GM12873 (cell line): ENCODE measurements at regions not wholly inside any gene's neighbourhood (a gene's known extent, or its start where the extent isn't known, plus 50 kb on each side); places are given as distances from the start of the nearest gene placed in this dataset.

ENCODE experiments used
- CTCF ChIP-seq: IDR thresholded peaks from 2 replicates; pipeline ENCODE4 v1.5.1; 2012; ENCODE audit warnings: low read depth, mild to moderate bottlenecking, moderate library complexity, low read length, control low read depth; ENCODE audit not compliant: insufficient read depth; ENCODE audit errors: missing control alignments

- no peak for TF ChIP-seq CTCF
Observed at GRCh38 chr5:124936626-124936933, 190.1 kb upstream of the ZNF608 start.

DNA sequence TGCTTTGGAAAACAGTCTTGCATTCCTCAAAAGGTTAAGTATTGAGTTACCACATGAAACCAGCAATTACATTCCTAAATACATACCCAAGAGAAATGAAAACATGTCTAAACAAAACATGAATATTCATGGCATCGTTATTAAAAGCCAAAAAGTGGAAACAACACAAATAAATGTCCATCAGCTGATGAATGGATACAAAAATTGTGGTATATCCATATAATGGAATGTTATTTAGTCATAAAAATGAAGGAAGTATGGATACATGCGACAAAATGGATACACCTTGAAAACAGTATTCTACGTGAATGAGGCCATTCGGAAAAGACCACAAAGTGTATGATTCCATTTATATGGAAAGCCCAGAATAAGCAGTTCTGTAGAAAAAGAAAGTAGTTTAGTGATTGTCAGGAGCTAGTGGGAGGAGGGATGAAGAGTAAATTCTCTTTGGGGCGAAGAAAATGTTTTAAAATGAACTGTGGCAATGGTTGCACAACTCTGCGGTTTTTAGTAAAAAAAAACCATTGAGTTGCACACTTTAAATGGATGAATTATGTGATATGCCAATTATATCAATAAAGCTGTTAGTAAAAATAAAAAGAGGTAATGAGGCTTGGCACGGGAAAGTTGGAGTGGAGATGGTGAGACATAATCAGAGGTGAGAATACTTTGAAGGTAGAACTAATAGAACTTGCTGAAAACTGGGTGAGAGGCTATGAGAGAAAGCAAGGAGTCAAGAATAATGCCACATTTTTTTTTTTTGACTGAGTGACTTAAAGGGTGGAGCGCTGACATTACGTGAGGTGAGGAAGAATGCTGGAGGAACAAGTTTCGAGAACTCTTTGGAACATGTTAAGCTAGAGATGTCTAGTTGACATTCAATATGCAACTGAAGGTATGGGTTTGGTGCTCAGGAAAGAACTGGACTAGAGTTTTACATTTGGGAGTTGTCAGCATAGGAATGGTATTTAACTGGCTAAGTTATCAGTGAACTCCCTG lies 194.9 kb upstream of the ZNF608 start:
- no peak for TF ChIP-seq CTCF

DNA sequence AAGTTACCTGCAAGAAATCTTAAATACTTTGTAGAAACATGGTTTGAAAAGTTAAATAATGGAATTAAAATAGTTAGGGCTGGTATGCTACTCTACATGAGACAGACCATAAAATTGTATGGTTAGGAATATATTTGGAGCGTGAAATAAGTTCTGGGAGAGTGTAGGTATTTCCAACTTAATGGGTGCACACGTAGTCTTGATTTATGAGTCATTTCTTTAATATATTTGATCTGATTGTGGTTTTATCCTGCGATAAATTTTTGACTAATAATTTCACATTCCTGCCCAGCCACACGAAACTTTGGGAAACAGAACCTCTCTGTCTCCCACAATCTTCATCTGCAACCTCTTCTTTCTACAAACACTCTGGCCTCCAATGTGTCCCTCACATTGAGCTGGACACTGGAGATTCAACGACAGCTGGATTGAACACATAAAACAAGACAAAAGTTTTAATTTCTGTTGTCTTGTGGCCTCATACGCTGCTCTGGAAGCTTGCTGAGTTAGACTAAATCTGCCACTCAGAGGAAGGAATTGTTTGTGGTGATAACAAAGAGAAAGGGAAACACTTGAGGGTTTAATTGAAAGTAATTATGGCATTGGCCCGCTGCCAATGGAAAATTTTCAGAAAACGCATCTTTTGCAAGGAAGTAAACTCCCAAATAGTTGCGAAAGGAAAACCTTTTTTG lies 201.8 kb upstream of the ZNF608 start:
- TF ChIP-seq CTCF: no peak

DNA sequence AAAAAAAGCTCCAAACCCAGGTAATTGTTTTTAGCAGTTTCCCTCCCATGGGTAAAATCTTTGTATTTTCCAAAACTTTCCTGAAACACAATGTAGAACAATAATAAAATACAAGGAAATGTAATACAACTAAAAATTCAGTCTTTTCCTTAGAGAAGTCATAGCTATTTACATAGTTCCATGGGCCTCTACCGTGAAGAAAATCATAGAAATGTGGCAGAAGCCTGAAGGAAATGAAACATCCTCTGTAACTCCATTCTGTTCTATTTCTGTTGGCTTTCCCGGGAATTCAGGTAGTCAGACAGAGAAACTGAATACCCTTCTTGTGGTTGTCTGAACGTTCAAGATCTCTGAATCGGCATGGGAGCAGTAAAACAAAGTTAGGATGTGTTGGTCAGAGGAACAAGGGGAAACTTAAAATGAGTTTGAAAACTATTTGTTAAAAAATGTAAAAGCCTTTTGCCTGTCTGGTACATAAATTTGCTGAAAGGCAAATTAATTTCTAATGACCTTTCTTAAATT lies 202.4 kb upstream of the ZNF608 start:
- TF ChIP-seq CTCF: no peak

GRCh38 chr5:124949862-124950261 lies 203.4 kb upstream of the ZNF608 start:
- TF ChIP-seq CTCF: no peak

DNA sequence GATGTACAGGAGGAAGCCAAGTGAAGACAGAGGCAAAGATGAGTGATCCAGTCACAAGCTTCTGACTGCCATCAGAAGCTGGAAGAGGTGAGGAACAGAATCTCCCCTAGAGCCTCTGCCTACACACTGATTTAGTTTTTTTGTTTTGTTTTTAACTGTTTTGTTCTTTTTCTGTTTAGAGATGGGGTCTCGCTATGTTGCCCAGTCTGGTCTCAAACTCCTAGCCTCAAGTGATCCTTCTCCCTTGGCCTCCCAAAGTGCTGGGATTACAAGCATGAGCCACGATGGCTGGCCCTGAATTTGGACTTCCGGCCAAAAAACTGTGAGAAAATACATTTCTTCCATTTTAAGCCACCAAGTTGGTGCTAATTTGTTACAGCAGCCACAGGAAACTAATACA lies 204.7 kb upstream of the ZNF608 start:
- TF ChIP-seq CTCF: no peak

DNA sequence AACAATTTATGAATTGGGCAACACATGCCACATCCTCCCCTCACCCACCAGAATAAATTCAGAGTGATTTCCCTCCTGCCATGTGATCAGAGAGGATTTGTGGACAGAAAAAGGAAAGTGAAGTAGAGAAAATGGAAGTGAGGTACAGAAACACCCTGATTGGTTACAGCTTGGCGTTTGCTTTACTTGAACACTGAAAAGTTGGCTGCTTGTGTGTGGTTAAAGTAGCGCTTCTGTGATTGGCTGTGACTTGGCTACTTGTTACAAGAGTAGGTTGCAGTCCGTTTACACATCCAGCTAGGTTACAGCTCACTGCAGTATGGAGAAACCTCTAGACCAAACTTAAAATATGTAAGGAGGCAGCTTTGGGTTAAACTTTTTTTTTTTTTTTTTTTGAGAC lies 205.2 kb upstream of the ZNF608 start:
- no peak for TF ChIP-seq CTCF
